CD4-positive, alpha-beta T cell (primary cell): ENCODE measurements at regions not wholly inside any gene's neighbourhood (a gene's known extent, or its start where the extent isn't known, plus 50 kb on each side); places are given as distances from the start of the nearest gene placed in this dataset.
A peak's percentile ranks its signal among the peaks of the same experiment; 100 is the strongest.

Source experiments
- ATAC-seq: fragments of 200-7000 bp; cut with Tn5 transposase; one replicate; pipeline ENCODE4 v1.10.0; 2022; ENCODE audit warnings: mild to moderate bottlenecking; ENCODE audit not compliant: poor library complexity
- CTCF ChIA-PET: fragments of 350-600 bp; sonication (Branson Sonifier 250); formaldehyde crosslinking; loops from one replicate; lab custom pipeline; 2021; ENCODE audit warnings: antibody characterized with exemption, inconsistent platforms; lab: Charles Lee
- POLR2A ChIA-PET: fragments of 350-600 bp; sonication (Branson Sonifier 250); formaldehyde crosslinking; loops from one replicate; lab custom pipeline; 2021; ENCODE audit warnings: antibody characterized with exemption, inconsistent platforms; lab: Charles Lee
- DNase-seq, 14 experiments: peaks; one replicate each; pipeline ENCODE4 v3.0.0-alpha.2; 2013 to 2020; ENCODE audit warnings: mixed read lengths in 2 of 14
- H3K27ac ChIP-seq, 2 donors: one replicate each; pipeline versions ENCODE4 v1.5.1 to v1.7.0; 2013; ENCODE audit warnings: low read length in 2 of 2, low read depth in 1 of 2, mild to moderate bottlenecking in 1 of 2
- H3K27me3 ChIP-seq, 2 experiments: 1 replicate in 1 of 2; 2 replicates in 1 of 2; pipeline versions ENCODE4 v1.6.1 to v1.7.0; 2013; ENCODE audit warnings: low read length in 2 of 2, control low read depth in 1 of 2, mild to moderate bottlenecking in 1 of 2, moderate library complexity in 1 of 2; ENCODE audit not compliant: insufficient read depth in 2 of 2, control insufficient read depth in 1 of 2
- H3K36me3 ChIP-seq: one replicate; pipeline ENCODE4 v1.6.1; 2013; ENCODE audit warnings: low read length, control low read depth; ENCODE audit not compliant: insufficient read depth
- H3K4me1 ChIP-seq: one replicate; pipeline ENCODE4 v1.6.1; 2013; ENCODE audit warnings: low read length, control low read depth; ENCODE audit not compliant: insufficient read depth
- H3K4me3 ChIP-seq: one replicate; pipeline ENCODE4 v1.5.1; 2013; ENCODE audit warnings: mild to moderate bottlenecking, low read length, moderate library complexity
- H3K9me3 ChIP-seq, 2 experiments: 1 replicate in 1 of 2; 2 replicates in 1 of 2; pipeline versions ENCODE4 v1.6.1 to v1.7.0; 2013; ENCODE audit warnings: low read length in 2 of 2, mild to moderate bottlenecking in 2 of 2, control low read depth in 1 of 2, moderate library complexity in 1 of 2; ENCODE audit not compliant: control insufficient read depth in 1 of 2, insufficient read depth in 1 of 2
- H3K27ac Mint-ChIP-seq: one replicate; pipeline ENCODE4 v1.8.0; 2020; ENCODE audit warnings: mixed read lengths
- H3K27me3 Mint-ChIP-seq: one replicate; pipeline ENCODE4 v1.8.0; 2021; ENCODE audit warnings: mixed read lengths
- H3K36me3 Mint-ChIP-seq: one replicate; pipeline ENCODE4 v1.8.0; 2021; ENCODE audit warnings: low read depth, mixed read lengths
- H3K4me1 Mint-ChIP-seq: one replicate; pipeline ENCODE4 v1.8.0; 2021; ENCODE audit warnings: low read depth, mixed read lengths
- H3K4me3 Mint-ChIP-seq: one replicate; pipeline ENCODE4 v1.8.0; 2020; ENCODE audit warnings: mild to moderate bottlenecking, mixed read lengths
- H3K9me3 Mint-ChIP-seq: one replicate; pipeline ENCODE4 v1.8.0; 2020; ENCODE audit warnings: mixed read lengths
- CTCF ChIP-seq: fragments of 200-600 bp; IDR thresholded peaks from one replicate; pipeline ENCODE4 v1.8.0; 2022; ENCODE audit warnings: antibody characterized with exemption, mild to moderate bottlenecking
- intact Hi-C, 2 experiments: fragments of 100-400 bp; cut with DNase I in 1 of 2; cut with micrococcal nuclease in 1 of 2; formaldehyde crosslinking; loops; one replicate each; pipeline versions ENCODE4 v1.15.1 to v1.9.0; 2023 to 2025; cut with DNase I, micrococcal nuclease

GRCh38 chr5:34469971-34470370 lies 186.2 kb upstream of the RAI14 start:
- Histone ChIP-seq H3K36me3 (no peaks in the 10 kb centered on the region), H3K9me3 (no peaks in the 10 kb centered on the region), H3K27ac (no peak overlapping the region), H3K4me3 (no peak overlapping the region), H3K4me1 (no peaks in the 10 kb centered on the region), H3K27me3 (peaks cover 0 to 2% of the 10 kb centered on the region in 2 experiments)
- ChIA-PET POLR2A (interaction anchor here (0.7 kb wide), 1 partner anchor 24 kb away, joined by 3 read pairs; no protein-coding TSS in a partner anchor), CTCF (no interaction called here)
- no peak overlapping the region for H3K4me3 Mint-ChIP-seq
- no peaks in the 10 kb centered on the region for H3K4me1 Mint-ChIP-seq
- H3K27me3 Mint-ChIP-seq, result peaks cover 18% of the 10 kb centered on the region
- no peak for DNase-seq
- intact Hi-C loops, result loop anchor here (5.0 to 10.0 kb wide), 3 partner anchors 285 to 1028 kb away; partner anchors contain the start of gene TARS1 (in 1 of the 2)
- no peaks in the 10 kb centered on the region for H3K36me3 Mint-ChIP-seq
- H3K9me3 Mint-ChIP-seq, result no peaks in the 10 kb centered on the region
- no peak for ATAC-seq
- no peak overlapping the region for H3K27ac Mint-ChIP-seq
- no peak for TF ChIP-seq CTCF

GRCh38 chr5:34474573-34475021 lies 181.5 kb upstream of the RAI14 start:
- POLR2A ChIA-PET, result no interaction called here
- Histone ChIP-seq H3K4me3 (no peak overlapping the region), H3K27ac (no peak overlapping the region), H3K4me1 (no peaks in the 10 kb centered on the region), H3K27me3 (no peaks in the 10 kb centered on the region), H3K36me3 (no peaks in the 10 kb centered on the region), H3K9me3 (no peaks in the 10 kb centered on the region)
- CTCF ChIA-PET, result interaction anchor here (1.0 to 1.8 kb wide), 3 partner anchors 12 to 1452 kb away, joined by 3 to 10 read pairs (median 3); no protein-coding TSS in a partner anchor
- Mint-ChIP-seq H3K27ac (no peak overlapping the region), H3K4me3 (no peak overlapping the region), H3K9me3 (no peaks in the 10 kb centered on the region), H3K4me1 (no peaks in the 10 kb centered on the region), H3K36me3 (no peaks in the 10 kb centered on the region), H3K27me3 (peaks cover 18% of the 10 kb centered on the region)
- ATAC-seq (peak; percentile 46), DNase-seq (peak in 4 of 14 experiments; percentile 15 to 56 (median 42))
- TF ChIP-seq CTCF, result peak; percentile 95
- intact Hi-C loops, result loop anchor here (1.0 to 5.0 kb wide), 2 partner anchors 423 to 424 kb away; no protein-coding TSS in a partner anchor

- H3K4me3 Mint-ChIP-seq, result no peak overlapping the region
- peaks cover 25% of the 10 kb centered on the region for H3K27me3 Mint-ChIP-seq
- intact Hi-C loops, result no loop called here
- no peaks in the 10 kb centered on the region for H3K36me3 Mint-ChIP-seq
- Histone ChIP-seq H3K4me3 (no peak overlapping the region), H3K27ac (no peak overlapping the region), H3K9me3 (no peaks in the 10 kb centered on the region), H3K36me3 (no peaks in the 10 kb centered on the region), H3K4me1 (no peaks in the 10 kb centered on the region), H3K27me3 (no peaks in the 10 kb centered on the region)
- no peak for ATAC-seq
- no peaks in the 10 kb centered on the region for H3K9me3 Mint-ChIP-seq
- no peak for TF ChIP-seq CTCF
- ChIA-PET POLR2A (no interaction called here), CTCF (interaction anchor here (1.2 to 1.8 kb wide), 3 partner anchors 11 to 15 kb away, joined by 3 to 10 read pairs (median 6); no protein-coding TSS in a partner anchor)
- no peaks in the 10 kb centered on the region for H3K4me1 Mint-ChIP-seq
- no peak overlapping the region for H3K27ac Mint-ChIP-seq
- DNase-seq, result no peak
Observed at GRCh38 chr5:34475249-34475966, 180.7 kb upstream of the RAI14 start.
